Gastrocnemius medialis (tissue), 4 donors: ENCODE measurements at regions not wholly inside any gene's neighbourhood (a gene's known extent, or its start where the extent isn't known, plus 50 kb on each side); places are given as distances from the start of the nearest gene placed in this dataset.

ENCODE experiments used
- ATAC-seq, 2 donors: fragments of 150-250 bp; one replicate each; pipeline ENCODE4 v1.9.1; 2016
- DNase-seq, 2 donors: peaks; one replicate each; pipeline ENCODE4 v3.0.0-alpha.2; 2019
- H3K27ac ChIP-seq, 4 donors: fragments of 200-600 bp; sonication (generic); 1 replicate in 1 of 4; 2 replicates in 3 of 4; pipeline ENCODE4 v1.5.1; 2016 to 2018; ENCODE audit warnings: mild to moderate bottlenecking in 2 of 4, moderate library complexity in 1 of 4
- H3K27me3 ChIP-seq, 3 donors: fragments of 200-600 bp; sonication (generic) in 2 of 3; 1 replicate in 1 of 3; 2 replicates in 2 of 3; pipeline versions ENCODE4 v1.5.1 to v1.6.0; 2016 to 2019; ENCODE audit warnings: mild to moderate bottlenecking in 1 of 3, moderate library complexity in 1 of 3
- H3K36me3 ChIP-seq, 2 donors: fragments of 200-600 bp; sonication (generic) in 1 of 2; one replicate each; pipeline ENCODE4 v1.5.1; 2017 to 2018
- H3K4me1 ChIP-seq, 2 donors: fragments of 200-600 bp; sonication (generic) in 1 of 2; one replicate each; pipeline ENCODE4 v1.5.1; 2016 to 2017; ENCODE audit warnings: mild to moderate bottlenecking in 2 of 2
- H3K4me3 ChIP-seq, 4 donors: fragments of 200-600 bp; sonication (generic) in 3 of 4; 1 replicate in 1 of 4; 2 replicates in 3 of 4; pipeline ENCODE4 v1.5.1; 2016 to 2019; ENCODE audit warnings: mild to moderate bottlenecking in 2 of 4
- H3K9me3 ChIP-seq, 3 donors: fragments of 200-600 bp; sonication (generic) in 2 of 3; 1 replicate in 1 of 3; 2 replicates in 2 of 3; pipeline ENCODE4 v1.5.1; 2016 to 2019
- POLR2A ChIP-seq, 2 donors: fragments of 450-650 bp; IDR thresholded peaks; one replicate each; pipeline ENCODE4 v1.6.1; 2017; ENCODE audit warnings: antibody characterized with exemption in 2 of 2, mild to moderate bottlenecking in 2 of 2, moderate library complexity in 2 of 2
- in situ Hi-C, 4 donors: fragments of 200-750 bp; cut with MboI; loops; one replicate each; pipeline versions ENCODE4 v1.15.0 to v1.8.0; 2017; ENCODE audit warnings: low sequenced_read_pairs in 4 of 4
- intact Hi-C: fragments of 100-400 bp; cut with DNase I; formaldehyde crosslinking; loops from one replicate; pipeline ENCODE4 v1.15.1; 2023; ENCODE audit warnings: low total_unique reads
- TF ChIP-seq, protein P1 (sequence below), 5 experiments: fragments of 450-650 bp in 3 of 5; fragments of 200-600 bp in 2 of 5; sonication (generic) in 2 of 5; IDR thresholded peaks in 4 of 5; conservative IDR thresholded peaks in 1 of 5; 1 replicate in 4 of 5; 2 replicates in 1 of 5; pipeline ENCODE4 v1.5.1; 2016 to 2019; ENCODE audit warnings: antibody characterized with exemption in 5 of 5, mild to moderate bottlenecking in 3 of 5, moderate library complexity in 3 of 5

DNA sequence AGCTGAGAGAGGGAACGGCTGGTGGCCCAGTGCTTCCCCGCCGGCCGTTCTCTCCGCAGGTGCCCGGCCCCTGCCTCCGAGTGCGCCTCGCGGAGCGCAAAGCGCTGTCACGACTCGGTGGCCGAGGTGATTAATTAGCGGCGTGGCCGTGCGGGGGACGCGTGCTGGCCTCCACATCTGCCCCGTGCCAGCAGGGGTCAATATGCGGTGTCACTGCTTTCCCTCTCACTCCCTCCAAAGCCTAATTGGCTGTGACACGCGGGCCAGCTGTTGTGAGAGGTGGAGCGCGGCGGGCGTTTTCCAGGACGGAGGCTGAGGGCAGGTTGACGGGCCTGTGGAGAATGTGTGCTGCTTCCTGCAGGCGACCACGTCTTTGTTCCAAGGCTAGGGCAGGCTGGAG, 239.0 kb downstream of the LMX1A start:
- intact Hi-C loops: no loop called here
- ATAC-seq (no peak), DNase-seq (no peak)
- no peak for TF ChIP-seq POLR2A (IDR thresholded peaks at IDR 0.05)
- TF ChIP-seq, protein P1, sequence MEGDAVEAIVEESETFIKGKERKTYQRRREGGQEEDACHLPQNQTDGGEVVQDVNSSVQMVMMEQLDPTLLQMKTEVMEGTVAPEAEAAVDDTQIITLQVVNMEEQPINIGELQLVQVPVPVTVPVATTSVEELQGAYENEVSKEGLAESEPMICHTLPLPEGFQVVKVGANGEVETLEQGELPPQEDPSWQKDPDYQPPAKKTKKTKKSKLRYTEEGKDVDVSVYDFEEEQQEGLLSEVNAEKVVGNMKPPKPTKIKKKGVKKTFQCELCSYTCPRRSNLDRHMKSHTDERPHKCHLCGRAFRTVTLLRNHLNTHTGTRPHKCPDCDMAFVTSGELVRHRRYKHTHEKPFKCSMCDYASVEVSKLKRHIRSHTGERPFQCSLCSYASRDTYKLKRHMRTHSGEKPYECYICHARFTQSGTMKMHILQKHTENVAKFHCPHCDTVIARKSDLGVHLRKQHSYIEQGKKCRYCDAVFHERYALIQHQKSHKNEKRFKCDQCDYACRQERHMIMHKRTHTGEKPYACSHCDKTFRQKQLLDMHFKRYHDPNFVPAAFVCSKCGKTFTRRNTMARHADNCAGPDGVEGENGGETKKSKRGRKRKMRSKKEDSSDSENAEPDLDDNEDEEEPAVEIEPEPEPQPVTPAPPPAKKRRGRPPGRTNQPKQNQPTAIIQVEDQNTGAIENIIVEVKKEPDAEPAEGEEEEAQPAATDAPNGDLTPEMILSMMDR (IDR thresholded peaks at IDR 0.05 in 4 of 5, conservative IDR thresholded peaks at IDR 0.05 in 1 of 5): no peak
- in situ Hi-C loops: no loop called here
- H3K27me3 ChIP-seq: peaks cover 24 to 27% (median 27%) of the 10 kb centered on the region in 3 donors
- H3K4me1 ChIP-seq: no peaks in the 10 kb centered on the region
- no peaks in the 10 kb centered on the region for H3K36me3 ChIP-seq
- no peaks in the 10 kb centered on the region for H3K9me3 ChIP-seq
- no peak overlapping the region for H3K27ac ChIP-seq
- peak overlapping the region in 1 of 4 donors; percentile 9 for H3K4me3 ChIP-seq

DNA sequence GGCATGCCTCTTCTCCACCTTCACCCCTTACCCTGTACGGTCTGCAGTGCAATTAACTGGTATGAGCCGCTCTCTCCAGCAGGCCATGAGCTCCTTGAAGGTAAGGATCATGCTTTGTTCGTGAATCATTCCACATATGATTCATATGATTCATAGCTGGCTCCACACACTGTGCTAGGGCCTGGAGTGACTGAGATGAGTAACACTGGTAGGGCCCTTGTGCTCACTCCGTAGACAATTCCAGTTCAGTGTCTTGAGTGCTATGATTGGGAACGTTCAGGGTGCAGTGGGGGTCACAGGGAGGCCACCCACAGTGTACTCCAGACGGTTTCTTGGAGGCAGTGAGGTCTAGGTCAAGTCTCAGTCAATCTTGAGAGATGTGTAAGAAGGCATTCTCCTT, 239.8 kb downstream of the LMX1A start:
- intact Hi-C loops (no loop called here), in situ Hi-C loops (no loop called here)
- DNase-seq (no peak), ATAC-seq (no peak)
- Histone ChIP-seq H3K36me3 (no peaks in the 10 kb centered on the region), H3K9me3 (no peaks in the 10 kb centered on the region), H3K27ac (no peak overlapping the region), H3K4me1 (no peaks in the 10 kb centered on the region), H3K27me3 (peaks cover 22 to 24% (median 23%) of the 10 kb centered on the region in 3 donors), H3K4me3 (no peak overlapping the region)
- TF ChIP-seq POLR2A (IDR thresholded peaks at IDR 0.05): no peak
- TF ChIP-seq, protein P1 (IDR thresholded peaks at IDR 0.05 in 4 of 5, conservative IDR thresholded peaks at IDR 0.05 in 1 of 5): no peak

DNA sequence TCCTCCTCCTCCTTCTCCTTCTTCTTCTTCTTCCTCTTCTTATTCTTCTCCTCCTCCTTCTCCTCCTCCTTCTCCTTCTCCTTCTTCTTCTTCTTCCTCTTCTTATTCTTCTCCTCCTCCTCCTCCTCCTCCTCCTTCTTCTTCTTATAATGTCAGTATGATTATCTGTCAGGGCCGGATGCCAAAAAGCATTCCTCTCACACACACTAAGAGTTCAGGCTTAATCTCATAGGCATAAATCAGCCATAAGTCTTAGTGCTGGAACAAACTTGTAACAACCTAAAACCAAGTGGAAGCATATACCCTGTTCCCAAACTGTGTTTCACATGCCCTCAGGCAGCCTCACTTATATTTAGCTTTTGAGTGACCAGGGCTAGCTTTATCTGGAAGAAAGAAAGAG, 240.3 kb downstream of the LMX1A start:
- Histone ChIP-seq H3K36me3 (no peaks in the 10 kb centered on the region), H3K27me3 (peaks cover 22 to 24% (median 23%) of the 10 kb centered on the region in 3 donors), H3K4me1 (no peaks in the 10 kb centered on the region), H3K9me3 (no peaks in the 10 kb centered on the region), H3K27ac (no peak overlapping the region), H3K4me3 (no peak overlapping the region)
- ATAC-seq (no peak), DNase-seq (no peak)
- intact Hi-C loops: no loop called here
- no peak for TF ChIP-seq POLR2A (IDR thresholded peaks at IDR 0.05)
- TF ChIP-seq, protein P1 (IDR thresholded peaks at IDR 0.05 in 4 of 5, conservative IDR thresholded peaks at IDR 0.05 in 1 of 5): no peak
- in situ Hi-C loops: no loop called here

DNA sequence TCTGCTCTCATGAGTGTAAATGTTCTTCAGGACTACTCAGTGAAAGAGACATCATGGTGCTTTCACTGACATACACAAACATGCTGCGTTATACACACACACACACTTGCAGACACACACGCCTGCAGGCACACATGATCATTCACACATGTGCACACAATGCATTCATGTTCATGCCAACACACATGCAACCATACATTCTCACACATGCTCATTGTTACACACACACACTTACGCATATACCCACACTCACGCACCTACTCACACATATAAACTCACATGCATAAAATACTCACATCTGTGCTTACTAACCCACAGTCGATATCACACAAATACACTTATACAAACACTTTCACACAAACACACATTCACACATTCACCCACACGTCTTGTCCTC, 241.6 kb downstream of the LMX1A start:
- DNase-seq (no peak), ATAC-seq (no peak)
- H3K4me1 ChIP-seq: no peaks in the 10 kb centered on the region
- peaks cover 23 to 25% (median 23%) of the 10 kb centered on the region in 3 donors for H3K27me3 ChIP-seq
- H3K9me3 ChIP-seq: no peaks in the 10 kb centered on the region
- no peak overlapping the region for H3K4me3 ChIP-seq
- no peak overlapping the region for H3K27ac ChIP-seq
- in situ Hi-C loops (no loop called here), intact Hi-C loops (no loop called here)
- TF ChIP-seq, protein P1 (IDR thresholded peaks at IDR 0.05 in 4 of 5, conservative IDR thresholded peaks at IDR 0.05 in 1 of 5): no peak
- TF ChIP-seq POLR2A (IDR thresholded peaks at IDR 0.05): no peak
- H3K36me3 ChIP-seq: no peaks in the 10 kb centered on the region
